Neural cell (in vitro differentiated cells): ENCODE measurements at regions not wholly inside any gene's neighbourhood (a gene's known extent, or its start where the extent isn't known, plus 50 kb on each side); places are given as distances from the start of the nearest gene placed in this dataset.

ENCODE experiments used
- H2AFZ ChIP-seq: fragments of 200-600, 300-800 bp; sonication (generic), shearing (Covaris generic); 2 replicates; pipeline ENCODE4 v1.6.0; 2014; ENCODE audit warnings: low read depth, mild to moderate bottlenecking, antibody characterized with exemption, low read length, moderate library complexity
- H3F3A ChIP-seq: fragments of 200-600 bp; shearing (Covaris generic); 2 replicates; pipeline ENCODE4 v1.6.1; 2016; ENCODE audit warnings: mild to moderate bottlenecking, moderate library complexity, mixed read lengths, antibody characterized with exemption, low read length; ENCODE audit not compliant: insufficient read depth, poor library complexity, severe bottlenecking
- H3K27ac ChIP-seq: fragments of 200-600, 300-800 bp; sonication (generic), shearing (Covaris generic); 2 replicates; pipeline ENCODE4 v1.5.1; 2014; ENCODE audit warnings: mild to moderate bottlenecking, low read length, moderate library complexity
- H3K27me3 ChIP-seq: fragments of 300-800, 200-600 bp; sonication (generic), shearing (Covaris generic); 2 replicates; pipeline ENCODE4 v1.6.0; 2014; ENCODE audit warnings: mild to moderate bottlenecking, low read depth, low read length, moderate library complexity; ENCODE audit not compliant: insufficient read depth
- H3K36me3 ChIP-seq: fragments of 300-800, 200-600 bp; sonication (generic), shearing (Covaris generic); 2 replicates; pipeline ENCODE4 v1.5.1; 2014; ENCODE audit warnings: mild to moderate bottlenecking, antibody characterized with exemption, low read length, moderate library complexity; ENCODE audit not compliant: insufficient read depth
- H3K4me2 ChIP-seq: fragments of 300-800, 200-600 bp; sonication (generic), shearing (Covaris generic); 2 replicates; pipeline ENCODE4 v1.6.0; 2014; ENCODE audit warnings: mild to moderate bottlenecking, low read length
- H3K4me3 ChIP-seq: fragments of 300-800, 200-600 bp; sonication (generic), shearing (Covaris generic); 2 replicates; pipeline ENCODE4 v1.5.1; 2014; ENCODE audit warnings: mild to moderate bottlenecking, low read length, moderate library complexity
- H3K79me2 ChIP-seq: fragments of 200-600 bp; shearing (Covaris generic); replicated peaks from 2 replicates; pipeline ENCODE4 v1.6.0; 2014; ENCODE audit warnings: mild to moderate bottlenecking, low read length, moderate library complexity; ENCODE audit not compliant: insufficient read depth
- H3K9ac ChIP-seq: fragments of 300-800, 200-600 bp; sonication (generic), shearing (Covaris generic); 2 replicates; pipeline ENCODE4 v1.6.1; 2016; ENCODE audit warnings: mild to moderate bottlenecking, low read length, mixed read lengths
- H3K9me2 ChIP-seq: fragments of 200-600 bp; shearing (Covaris generic); 2 replicates; pipeline ENCODE4 v1.6.1; 2016; ENCODE audit warnings: mild to moderate bottlenecking, low read length, mixed read lengths; ENCODE audit not compliant: insufficient read depth
- H3K9me3 ChIP-seq: fragments of 200-600, 300-800 bp; sonication (generic), shearing (Covaris generic); 2 replicates; pipeline ENCODE4 v1.6.1; 2016; ENCODE audit warnings: mild to moderate bottlenecking, mixed run types, low read length, moderate library complexity, mixed read lengths
- H4K20me1 ChIP-seq: fragments of 200-600 bp; shearing (Covaris generic); 2 replicates; pipeline ENCODE4 v1.6.1; 2016; ENCODE audit warnings: mild to moderate bottlenecking, mixed run types; ENCODE audit not compliant: insufficient read depth
- EP300 ChIP-seq: fragments of 450-650 bp; conservative IDR thresholded peaks from 2 replicates; pipeline ENCODE4 v1.6.1; 2014; ENCODE audit warnings: antibody characterized with exemption, mild to moderate bottlenecking, moderate library complexity; ENCODE audit not compliant: poor library complexity, severe bottlenecking
- EZH2 ChIP-seq: fragments of 200-600, 300-800 bp; shearing (Covaris generic), sonication (generic); IDR thresholded peaks from 2 replicates; pipeline ENCODE4 v1.6.1; 2014; ENCODE audit warnings: antibody characterized with exemption, low read length, borderline replicate concordance, mild to moderate bottlenecking; ENCODE audit not compliant: insufficient read depth, poor library complexity, severe bottlenecking
- MXI1 ChIP-seq: fragments of 450-650 bp; conservative IDR thresholded peaks from 2 replicates; pipeline ENCODE4 v1.6.1; 2014; ENCODE audit warnings: antibody characterized with exemption, mild to moderate bottlenecking; ENCODE audit not compliant: poor library complexity, severe bottlenecking
- POLR2AphosphoS5 ChIP-seq: IDR thresholded peaks from 2 replicates; pipeline ENCODE4 v1.6.1; 2012
- RAD21 ChIP-seq: fragments of 450-650 bp; conservative IDR thresholded peaks from 2 replicates; pipeline ENCODE4 v1.6.1; 2014; ENCODE audit warnings: antibody characterized with exemption, mild to moderate bottlenecking, moderate library complexity
- SMC3 ChIP-seq: fragments of 450-650 bp; conservative IDR thresholded peaks from 2 replicates; pipeline ENCODE4 v1.6.1; 2014; ENCODE audit warnings: antibody characterized with exemption, mild to moderate bottlenecking, moderate library complexity; ENCODE audit not compliant: poor library complexity
- TAF1 ChIP-seq: IDR thresholded peaks from 2 replicates; pipeline ENCODE4 v1.6.1; 2012; ENCODE audit warnings: low read depth
- TF ChIP-seq, protein P1 (sequence below): IDR thresholded peaks from 2 replicates; pipeline ENCODE4 v1.6.1; 2012; ENCODE audit warnings: borderline replicate concordance
- TF ChIP-seq, protein P2 (sequence below): fragments of 450-650 bp; IDR thresholded peaks from 2 replicates; pipeline ENCODE4 v1.5.1; 2014; ENCODE audit warnings: antibody characterized with exemption, mild to moderate bottlenecking, moderate library complexity; ENCODE audit not compliant: poor library complexity, severe bottlenecking

DNA sequence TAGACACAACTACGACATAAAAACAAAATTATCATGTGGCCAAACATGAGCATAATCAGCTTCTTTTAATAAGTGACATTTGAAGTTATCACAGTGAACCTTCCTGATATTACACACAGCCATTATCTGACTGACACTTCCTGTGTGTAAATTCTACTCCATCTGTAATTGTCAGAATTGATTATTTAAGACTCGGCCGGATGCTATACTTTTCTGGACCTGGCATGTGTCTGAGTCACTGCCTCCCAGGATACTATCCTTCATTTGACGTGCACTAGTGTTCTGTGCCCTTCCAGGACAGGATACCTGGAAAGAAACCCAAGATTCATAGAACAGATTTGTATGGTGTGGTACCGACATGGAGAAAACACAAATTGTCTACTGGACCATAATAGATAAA, 242.0 kb downstream of the HS3ST3A1 start:
- Histone ChIP-seq H4K20me1 (no peaks in the 10 kb centered on the region), H3K9me2 (no peaks in the 10 kb centered on the region)

DNA sequence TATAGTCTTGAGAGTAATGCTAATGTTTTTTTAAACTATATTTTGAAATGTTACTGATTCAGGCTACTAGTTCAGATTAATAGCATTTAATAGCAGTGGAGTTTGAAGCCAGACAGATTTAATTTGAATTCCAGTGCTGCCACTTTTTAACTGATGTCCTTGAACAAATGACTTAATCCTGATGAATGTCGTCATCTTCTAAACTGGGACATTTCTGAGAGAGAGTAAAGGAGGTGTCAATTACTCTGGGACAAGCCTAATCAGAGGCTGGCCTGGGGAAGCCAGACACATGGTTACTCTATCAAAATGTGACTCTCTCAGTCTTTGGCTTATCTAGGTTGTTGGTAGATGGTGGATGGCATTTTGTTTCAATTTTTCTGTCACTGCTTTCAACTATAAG, 246.7 kb downstream of the HS3ST3A1 start:
- H3K9me3 ChIP-seq: no peaks in the 10 kb centered on the region
- no peak overlapping the region for H3K27ac ChIP-seq
- TF ChIP-seq MXI1 (no peak), TAF1 (no peak)
- TF ChIP-seq, protein P1, sequence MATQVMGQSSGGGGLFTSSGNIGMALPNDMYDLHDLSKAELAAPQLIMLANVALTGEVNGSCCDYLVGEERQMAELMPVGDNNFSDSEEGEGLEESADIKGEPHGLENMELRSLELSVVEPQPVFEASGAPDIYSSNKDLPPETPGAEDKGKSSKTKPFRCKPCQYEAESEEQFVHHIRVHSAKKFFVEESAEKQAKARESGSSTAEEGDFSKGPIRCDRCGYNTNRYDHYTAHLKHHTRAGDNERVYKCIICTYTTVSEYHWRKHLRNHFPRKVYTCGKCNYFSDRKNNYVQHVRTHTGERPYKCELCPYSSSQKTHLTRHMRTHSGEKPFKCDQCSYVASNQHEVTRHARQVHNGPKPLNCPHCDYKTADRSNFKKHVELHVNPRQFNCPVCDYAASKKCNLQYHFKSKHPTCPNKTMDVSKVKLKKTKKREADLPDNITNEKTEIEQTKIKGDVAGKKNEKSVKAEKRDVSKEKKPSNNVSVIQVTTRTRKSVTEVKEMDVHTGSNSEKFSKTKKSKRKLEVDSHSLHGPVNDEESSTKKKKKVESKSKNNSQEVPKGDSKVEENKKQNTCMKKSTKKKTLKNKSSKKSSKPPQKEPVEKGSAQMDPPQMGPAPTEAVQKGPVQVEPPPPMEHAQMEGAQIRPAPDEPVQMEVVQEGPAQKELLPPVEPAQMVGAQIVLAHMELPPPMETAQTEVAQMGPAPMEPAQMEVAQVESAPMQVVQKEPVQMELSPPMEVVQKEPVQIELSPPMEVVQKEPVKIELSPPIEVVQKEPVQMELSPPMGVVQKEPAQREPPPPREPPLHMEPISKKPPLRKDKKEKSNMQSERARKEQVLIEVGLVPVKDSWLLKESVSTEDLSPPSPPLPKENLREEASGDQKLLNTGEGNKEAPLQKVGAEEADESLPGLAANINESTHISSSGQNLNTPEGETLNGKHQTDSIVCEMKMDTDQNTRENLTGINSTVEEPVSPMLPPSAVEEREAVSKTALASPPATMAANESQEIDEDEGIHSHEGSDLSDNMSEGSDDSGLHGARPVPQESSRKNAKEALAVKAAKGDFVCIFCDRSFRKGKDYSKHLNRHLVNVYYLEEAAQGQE: no peak
- H3K4me3 ChIP-seq: no peak overlapping the region
- H3K9me2 ChIP-seq: no peaks in the 10 kb centered on the region
- H3F3A ChIP-seq: no peaks in the 10 kb centered on the region
- H3K79me2 ChIP-seq: no peaks in the 10 kb centered on the region
- no peak overlapping the region for H3K4me2 ChIP-seq
- H3K27me3 ChIP-seq: no peaks in the 10 kb centered on the region
- no peak overlapping the region for H3K9ac ChIP-seq
- no peak overlapping the region for H2AFZ ChIP-seq
- H3K36me3 ChIP-seq: no peaks in the 10 kb centered on the region
- no peaks in the 10 kb centered on the region for H4K20me1 ChIP-seq

More for the DNA sequence above, 242.0 kb downstream of the HS3ST3A1 start:
- Histone ChIP-seq H3K79me2 (no peaks in the 10 kb centered on the region), H3K9me3 (no peaks in the 10 kb centered on the region), H3K27ac (no peak overlapping the region), H3K27me3 (no peaks in the 10 kb centered on the region), H3F3A (no peaks in the 10 kb centered on the region), H3K4me3 (no peak overlapping the region), H3K9ac (no peak overlapping the region), H2AFZ (no peak overlapping the region), H3K36me3 (no peaks in the 10 kb centered on the region), H3K4me2 (no peak overlapping the region)
- TF ChIP-seq POLR2AphosphoS5: no peak

DNA sequence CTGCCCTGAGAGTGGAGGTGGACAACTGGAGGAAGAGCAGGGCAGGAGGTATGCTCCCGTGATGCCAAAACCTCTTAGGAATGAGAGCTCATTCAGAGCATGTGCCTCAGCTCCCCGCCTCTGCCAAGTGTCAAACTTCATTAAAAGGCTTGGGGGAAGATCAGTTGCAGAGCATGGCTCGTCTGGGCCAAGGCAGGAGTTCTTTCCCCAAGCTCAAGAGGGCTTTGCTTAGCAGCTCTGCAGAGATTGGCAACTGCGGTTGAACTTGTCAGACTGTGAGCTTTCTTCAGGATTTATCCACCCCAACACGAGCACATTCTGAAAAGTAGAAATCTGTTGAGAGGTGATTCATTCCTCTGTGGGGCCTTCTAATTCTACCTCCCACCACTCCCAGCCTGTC, 248.1 kb downstream of the HS3ST3A1 start:
- Histone ChIP-seq H3K4me3 (no peak overlapping the region), H2AFZ (no peak overlapping the region), H3K79me2 (no peaks in the 10 kb centered on the region), H3K4me2 (no peak overlapping the region), H4K20me1 (no peaks in the 10 kb centered on the region), H3K27me3 (no peaks in the 10 kb centered on the region), H3F3A (no peaks in the 10 kb centered on the region), H3K36me3 (no peaks in the 10 kb centered on the region), H3K9me2 (no peaks in the 10 kb centered on the region), H3K9ac (no peak overlapping the region), H3K27ac (no peak overlapping the region), H3K9me3 (no peaks in the 10 kb centered on the region)
- no peak for TF ChIP-seq SMC3
- TF ChIP-seq, protein P1: no peak
- no peak for TF ChIP-seq POLR2AphosphoS5
- TF ChIP-seq TAF1: no peak
- no peak for TF ChIP-seq MXI1
- TF ChIP-seq EP300: no peak
- TF ChIP-seq RAD21: no peak
- TF ChIP-seq EZH2: no peak
- TF ChIP-seq, protein P2, sequence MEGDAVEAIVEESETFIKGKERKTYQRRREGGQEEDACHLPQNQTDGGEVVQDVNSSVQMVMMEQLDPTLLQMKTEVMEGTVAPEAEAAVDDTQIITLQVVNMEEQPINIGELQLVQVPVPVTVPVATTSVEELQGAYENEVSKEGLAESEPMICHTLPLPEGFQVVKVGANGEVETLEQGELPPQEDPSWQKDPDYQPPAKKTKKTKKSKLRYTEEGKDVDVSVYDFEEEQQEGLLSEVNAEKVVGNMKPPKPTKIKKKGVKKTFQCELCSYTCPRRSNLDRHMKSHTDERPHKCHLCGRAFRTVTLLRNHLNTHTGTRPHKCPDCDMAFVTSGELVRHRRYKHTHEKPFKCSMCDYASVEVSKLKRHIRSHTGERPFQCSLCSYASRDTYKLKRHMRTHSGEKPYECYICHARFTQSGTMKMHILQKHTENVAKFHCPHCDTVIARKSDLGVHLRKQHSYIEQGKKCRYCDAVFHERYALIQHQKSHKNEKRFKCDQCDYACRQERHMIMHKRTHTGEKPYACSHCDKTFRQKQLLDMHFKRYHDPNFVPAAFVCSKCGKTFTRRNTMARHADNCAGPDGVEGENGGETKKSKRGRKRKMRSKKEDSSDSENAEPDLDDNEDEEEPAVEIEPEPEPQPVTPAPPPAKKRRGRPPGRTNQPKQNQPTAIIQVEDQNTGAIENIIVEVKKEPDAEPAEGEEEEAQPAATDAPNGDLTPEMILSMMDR: no peak
